ENCODE measurements at regions not wholly inside any gene's neighbourhood (a gene's known extent, or its start where the extent isn't known, plus 50 kb on each side); places are given as distances from the start of the nearest gene placed in this dataset.
"Not testable (repeated sequence)": the region's sequence is repeated elsewhere in the genome, so short reads cannot be mapped to it uniquely, and the experiment has no call there.

DNA sequence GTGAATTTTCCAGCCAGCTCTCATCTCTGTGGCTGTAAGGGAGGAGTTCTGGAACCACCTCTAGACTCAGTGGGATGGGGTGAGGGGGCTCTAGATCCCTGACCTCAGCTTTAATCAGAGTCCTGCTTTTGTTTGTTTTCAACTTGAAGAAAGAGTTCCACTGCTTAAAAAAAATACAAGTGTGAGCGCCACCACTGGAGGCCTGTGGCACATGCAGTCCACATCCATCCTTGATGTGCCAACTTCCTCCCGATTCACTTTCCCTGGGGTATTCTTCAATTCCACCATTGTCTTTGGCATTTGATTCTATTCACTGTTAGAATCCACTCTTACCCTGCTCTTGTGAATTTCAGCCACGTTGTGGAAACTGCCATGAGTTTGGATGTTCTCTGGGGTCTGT, 62.4 kb upstream of the GJB6 start:
- Histone ChIP-seq H2AK5ac (ENCODE audit: low read depth, low read length) (no peak overlapping the region), H3K4me2 (ENCODE audit: low read depth, low read length) (no peak overlapping the region), H3K4me3 (ENCODE audit: insufficient read depth, low read depth, low read length) (no peak overlapping the region), H3K27ac (ENCODE audit: insufficient read depth, low read length) (no peak overlapping the region), H3K9me1 (ENCODE audit: insufficient read depth, low read length) (no peaks in the 10 kb centered on the region), H3K56ac (ENCODE audit: extremely low read depth, insufficient read depth, low read length) (no peak overlapping the region), H3K9me3 (ENCODE audit: control insufficient read depth, insufficient read depth, low read length) (no peaks in the 10 kb centered on the region), H3K18ac (ENCODE audit: low read depth, low read length) (no peak overlapping the region), H3K4me1 (ENCODE audit: control insufficient read depth, insufficient read depth, low read length) (no peaks in the 10 kb centered on the region), H2BK5ac (ENCODE audit: low read depth, low read length, poor library complexity, severe bottlenecking) (no peak overlapping the region), H3K23ac (ENCODE audit: low read depth, low read length) (no peak overlapping the region), H4K20me1 (ENCODE audit: insufficient read depth, low read length) (no peaks in the 10 kb centered on the region), H4K8ac (ENCODE audit: low read depth in 2 of 2, low read length in 2 of 2) (no peak overlapping the region), H4K5ac (ENCODE audit: low read depth, low read length) (no peak overlapping the region), H2AK9ac (replicated peaks; ENCODE audit: low read depth, low read length, poor library complexity) (no peak overlapping the region), H3K4ac (ENCODE audit: low read depth, low read length) (no peak overlapping the region), H2BK120ac (ENCODE audit: low read depth, low read length) (no peak overlapping the region), H2BK20ac (ENCODE audit: low read depth, low read length) (no peak overlapping the region), H3K79me1 (ENCODE audit: low read depth in 1 of 2, low read length in 2 of 2) (no peaks in the 10 kb centered on the region), H4K91ac (ENCODE audit: insufficient read depth, low read depth, low read length) (no peak overlapping the region), H2AFZ (replicated peaks; ENCODE audit: low read length, poor library complexity) (no peak overlapping the region), H3K27me3 (ENCODE audit: control insufficient read depth, insufficient read depth, low read length) (peaks cover 25% of the 10 kb centered on the region), H3K14ac (replicated peaks; ENCODE audit: low read depth, low read length) (no peak overlapping the region), H2BK15ac (ENCODE audit: low read depth, low read length) (no peak overlapping the region), H3K36me3 (ENCODE audit: control insufficient read depth, insufficient read depth, low read length) (no peaks in the 10 kb centered on the region), H3K9ac (ENCODE audit: low read depth, low read length) (no peak overlapping the region)
- no peak for DNase-seq
- TF ChIP-seq CEBPB (IDR thresholded peaks at IDR 0.05; ENCODE audit: low read depth, low read length), result no peak
- no peak for TF ChIP-seq RAD21 (IDR thresholded peaks at IDR 0.05; ENCODE audit: low read length)
- TF ChIP-seq NFE2L2 (IDR thresholded peaks at IDR 0.05; ENCODE audit: low read depth, low read length), result no peak
- TF ChIP-seq CHD1 (IDR thresholded peaks at IDR 0.05; ENCODE audit: low read depth, low read length), result no peak
- TF ChIP-seq RFX5 (IDR thresholded peaks at IDR 0.05; ENCODE audit: low read depth, low read length), result no peak
- no peak for TF ChIP-seq RCOR1 (IDR thresholded peaks at IDR 0.05; ENCODE audit: insufficient replicate concordance, low read length)
- no peak for TF ChIP-seq BHLHE40 (IDR thresholded peaks at IDR 0.05; ENCODE audit: low read depth, low read length)
- no peak for TF ChIP-seq USF2 (IDR thresholded peaks at IDR 0.05; ENCODE audit: low read depth, low read length)
- ATAC-seq (ENCODE audit: low read depth), result no peak
- in situ Hi-C loops (cut with MboI; ENCODE audit: low sequenced_read_pairs), result no loop called here
- dilution Hi-C loops (cut with HindIII; ENCODE audit: low sequenced_read_pairs, unreplicated experiment), result no loop called here
- WGBS, 2 experiments (ENCODE audit: extremely low coverage in 2 of 2, insufficient read length in 1 of 2), result no CpG with 5 or more reads among the region's 3 CpGs
- ChIA-PET POLR2A (ENCODE audit: unreplicated experiment) (no interaction called here), CTCF (no interaction called here)
- intact Hi-C loops (cut with micrococcal nuclease), result loop anchor here (10.0 kb wide), 1 partner anchor 90 kb away; no protein-coding TSS in a partner anchor
- no TSS peak for BruUV-seq (replicated peaks)

DNA sequence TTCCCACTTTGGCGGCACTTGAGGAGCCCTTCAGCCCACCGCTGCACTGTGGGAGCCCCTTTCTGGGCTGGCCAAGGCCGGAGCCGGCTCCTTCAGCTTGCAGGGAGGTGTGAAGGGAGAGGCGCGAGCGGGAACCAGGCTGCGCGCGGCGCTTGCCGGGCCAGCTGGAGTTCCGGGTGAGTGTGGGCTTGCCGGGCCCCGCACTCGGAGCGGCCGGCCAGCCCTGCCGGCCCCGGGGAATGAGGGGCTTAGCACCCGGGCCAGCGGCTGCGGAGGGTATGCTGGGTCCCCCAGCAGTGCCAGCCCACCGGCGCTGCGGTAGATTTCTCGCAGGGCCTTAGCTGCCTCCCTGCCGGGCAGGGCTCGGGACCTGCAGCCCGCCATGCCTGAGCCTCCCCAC, 60.2 kb upstream of the GJB6 start:
- H2BK15ac ChIP-seq (ENCODE audit: low read depth, low read length); H3K56ac ChIP-seq (ENCODE audit: extremely low read depth, insufficient read depth, low read length); H3K18ac ChIP-seq (ENCODE audit: low read depth, low read length); H3K36me3 ChIP-seq (ENCODE audit: control insufficient read depth, insufficient read depth, low read length); H4K20me1 ChIP-seq (ENCODE audit: insufficient read depth, low read length); H3K4me2 ChIP-seq (ENCODE audit: low read depth, low read length); H3K14ac ChIP-seq (replicated peaks; ENCODE audit: low read depth, low read length); H4K5ac ChIP-seq (ENCODE audit: low read depth, low read length); H4K91ac ChIP-seq (ENCODE audit: insufficient read depth, low read depth, low read length); H3K4ac ChIP-seq (ENCODE audit: low read depth, low read length); POLR2A ChIA-PET (ENCODE audit: unreplicated experiment); H4K8ac ChIP-seq (ENCODE audit: low read depth in 2 of 2, low read length in 2 of 2); ATAC-seq (ENCODE audit: low read depth); H3K79me1 ChIP-seq (ENCODE audit: low read depth in 1 of 2, low read length in 2 of 2); H3K9me3 ChIP-seq (ENCODE audit: control insufficient read depth, insufficient read depth, low read length); H3K4me3 ChIP-seq (ENCODE audit: insufficient read depth, low read depth, low read length); DNase-seq; H3K4me1 ChIP-seq (ENCODE audit: control insufficient read depth, insufficient read depth, low read length); H2BK120ac ChIP-seq (ENCODE audit: low read depth, low read length); H2BK20ac ChIP-seq (ENCODE audit: low read depth, low read length); dilution Hi-C loops (cut with HindIII; ENCODE audit: low sequenced_read_pairs, unreplicated experiment); in situ Hi-C loops (cut with MboI; ENCODE audit: low sequenced_read_pairs); CTCF ChIA-PET; H3K27ac ChIP-seq (ENCODE audit: insufficient read depth, low read length); H2AFZ ChIP-seq (replicated peaks; ENCODE audit: low read length, poor library complexity); H2AK5ac ChIP-seq (ENCODE audit: low read depth, low read length); BruUV-seq (replicated peaks); H2BK5ac ChIP-seq (ENCODE audit: low read depth, low read length, poor library complexity, severe bottlenecking); H3K23ac ChIP-seq (ENCODE audit: low read depth, low read length); H3K9me1 ChIP-seq (ENCODE audit: insufficient read depth, low read length); H2AK9ac ChIP-seq (replicated peaks; ENCODE audit: low read depth, low read length, poor library complexity); H3K9ac ChIP-seq (ENCODE audit: low read depth, low read length): not testable (repeated sequence)
- no CpG with 5 or more reads among the region's 30 CpGs for WGBS, 2 experiments (ENCODE audit: extremely low coverage in 2 of 2, insufficient read length in 1 of 2)
- peaks cover 11% of the 10 kb centered on the region for H3K27me3 ChIP-seq (ENCODE audit: control insufficient read depth, insufficient read depth, low read length)
- intact Hi-C loops (cut with micrococcal nuclease), result loop anchor here (10.0 kb wide), 1 partner anchor 88 kb away; no protein-coding TSS in a partner anchor
